ENCODE measurements at regions not wholly inside any gene's neighbourhood (a gene's known extent, or its start where the extent isn't known, plus 50 kb on each side); places are given as distances from the start of the nearest gene placed in this dataset.

- POLR2A ChIA-PET (ENCODE audit: low non-redundant PET): no interaction called here
- no peak for TF ChIP-seq EZH2 (IDR thresholded peaks at IDR 0.05; ENCODE audit: borderline replicate concordance, low read depth, low read length, poor library complexity, severe bottlenecking)
- TF ChIP-seq CTCF (conservative IDR thresholded peaks at IDR 0.05; ENCODE audit: low read depth, low read length): no peak
- DNase-seq (ENCODE audit: low spot score): no peak
- no TSS peak for BruUV-seq (replicated peaks)
- CTCF ChIA-PET: no interaction called here
- Histone ChIP-seq H3K4me1 (ENCODE audit: insufficient read depth, low read length, poor library complexity, severe bottlenecking) (no peaks in the 10 kb centered on the region), H3K27ac (ENCODE audit: low read depth, low read length, poor library complexity, severe bottlenecking) (no peak overlapping the region), H3K9me3 (ENCODE audit: low read depth, low read length, poor library complexity, severe bottlenecking) (no peaks in the 10 kb centered on the region), H3K36me3 (ENCODE audit: insufficient read depth, low read length, poor library complexity, severe bottlenecking) (no peaks in the 10 kb centered on the region), H3K27me3 (replicated peaks; ENCODE audit: insufficient read depth, low read depth, low read length, poor library complexity) (no peaks in the 10 kb centered on the region), H3K4me3 (ENCODE audit: low read depth, low read length, poor library complexity, severe bottlenecking) (no peak overlapping the region)
- intact Hi-C loops (cut with micrococcal nuclease; ENCODE audit: unreplicated experiment): no loop called here
Measured at GRCh38 chr1:87906078-87906477, 577.4 kb downstream of the LMO4 start.

- intact Hi-C loops (cut with micrococcal nuclease; ENCODE audit: unreplicated experiment): no loop called here
- Histone ChIP-seq H3K9me3 (ENCODE audit: low read depth, low read length, poor library complexity, severe bottlenecking) (peaks cover 17% of the 10 kb centered on the region), H3K4me3 (ENCODE audit: low read depth, low read length, poor library complexity, severe bottlenecking) (no peak overlapping the region), H3K27ac (ENCODE audit: low read depth, low read length, poor library complexity, severe bottlenecking) (no peak overlapping the region), H3K36me3 (ENCODE audit: insufficient read depth, low read length, poor library complexity, severe bottlenecking) (no peaks in the 10 kb centered on the region), H3K4me1 (ENCODE audit: insufficient read depth, low read length, poor library complexity, severe bottlenecking) (no peaks in the 10 kb centered on the region), H3K27me3 (replicated peaks; ENCODE audit: insufficient read depth, low read depth, low read length, poor library complexity) (no peaks in the 10 kb centered on the region)
- CTCF ChIA-PET: interaction anchor here (0.7 kb wide), 1 partner anchor 766 kb away, joined by 3 read pairs; no protein-coding TSS in a partner anchor
- BruUV-seq (replicated peaks): no TSS peak
- TF ChIP-seq EZH2 (IDR thresholded peaks at IDR 0.05; ENCODE audit: borderline replicate concordance, low read depth, low read length, poor library complexity, severe bottlenecking): no peak
- TF ChIP-seq CTCF (conservative IDR thresholded peaks at IDR 0.05; ENCODE audit: low read depth, low read length): no peak
- POLR2A ChIA-PET (ENCODE audit: low non-redundant PET): no interaction called here
- DNase-seq (ENCODE audit: low spot score): no peak
Measured at GRCh38 chr1:87913361-87913760, 584.7 kb downstream of the LMO4 start.

- CTCF ChIA-PET: no interaction called here
- no peak for DNase-seq (ENCODE audit: low spot score)
- intact Hi-C loops (cut with micrococcal nuclease; ENCODE audit: unreplicated experiment): no loop called here
- Histone ChIP-seq H3K36me3 (ENCODE audit: insufficient read depth, low read length, poor library complexity, severe bottlenecking) (no peaks in the 10 kb centered on the region), H3K4me1 (ENCODE audit: insufficient read depth, low read length, poor library complexity, severe bottlenecking) (no peaks in the 10 kb centered on the region), H3K4me3 (ENCODE audit: low read depth, low read length, poor library complexity, severe bottlenecking) (no peak overlapping the region), H3K27me3 (replicated peaks; ENCODE audit: insufficient read depth, low read depth, low read length, poor library complexity) (no peaks in the 10 kb centered on the region), H3K27ac (ENCODE audit: low read depth, low read length, poor library complexity, severe bottlenecking) (no peak overlapping the region), H3K9me3 (ENCODE audit: low read depth, low read length, poor library complexity, severe bottlenecking) (peaks cover 17% of the 10 kb centered on the region)
- BruUV-seq (replicated peaks): no TSS peak
- POLR2A ChIA-PET (ENCODE audit: low non-redundant PET): no interaction called here
- no peak for TF ChIP-seq CTCF (conservative IDR thresholded peaks at IDR 0.05; ENCODE audit: low read depth, low read length)
- no peak for TF ChIP-seq EZH2 (IDR thresholded peaks at IDR 0.05; ENCODE audit: borderline replicate concordance, low read depth, low read length, poor library complexity, severe bottlenecking)
Measured at GRCh38 chr1:87914396-87914795, 585.7 kb downstream of the LMO4 start.

Measured in A673 (cell line).